NCI-H146 treated with DMSO at 0.1 percent for 48 hours (cell line): ENCODE measurements at regions not wholly inside any gene's neighbourhood (a gene's known extent, or its start where the extent isn't known, plus 50 kb on each side); places are given as distances from the start of the nearest gene placed in this dataset.
"Not testable (repeated sequence)": the region's sequence is repeated elsewhere in the genome, so short reads cannot be mapped to it uniquely, and the experiment has no call there.

Source experiments
- DNase-seq: peaks from one replicate; lab custom pipeline; 2025; ENCODE audit not compliant: unreplicated experiment; lab: John Stamatoyannopoulos, UW

- no peak for DNase-seq
Observed at GRCh38 chr14:89661392-89661791, 244.4 kb upstream of the FOXN3 start.

GRCh38 chr14:89660625-89661233 is 243.7 kb upstream of the FOXN3 start:
- DNase-seq: not testable (repeated sequence)

GRCh38 chr14:89660166-89660565 is 243.1 kb upstream of the FOXN3 start:
- no peak for DNase-seq

- no peak for DNase-seq
Observed at GRCh38 chr14:89658977-89659670, 242.1 kb upstream of the FOXN3 start.

GRCh38 chr14:89657014-89657413 is 240.0 kb upstream of the FOXN3 start:
- no peak for DNase-seq

- peak; percentile 17 for DNase-seq
Observed at GRCh38 chr14:89654998-89655397, 238.0 kb upstream of the FOXN3 start.

- DNase-seq: no peak
Observed at GRCh38 chr14:89652352-89652751, 235.3 kb upstream of the FOXN3 start.

- no peak for DNase-seq
Observed at GRCh38 chr14:89651805-89652204, 234.8 kb upstream of the FOXN3 start.

- DNase-seq: no peak
Observed at GRCh38 chr14:89650077-89650978, 233.3 kb upstream of the FOXN3 start.

- DNase-seq: no peak
Observed at GRCh38 chr14:89649451-89650075, 232.5 kb upstream of the FOXN3 start.

- DNase-seq: no peak
Observed at GRCh38 chr14:89648924-89649323, 231.9 kb upstream of the FOXN3 start.

- DNase-seq: no peak
Observed at GRCh38 chr14:89648510-89648909, 231.5 kb upstream of the FOXN3 start.

- DNase-seq: no peak
Observed at GRCh38 chr14:89646971-89647370, 229.9 kb upstream of the FOXN3 start.

GRCh38 chr14:89644641-89645040 is 227.6 kb upstream of the FOXN3 start:
- no peak for DNase-seq

GRCh38 chr14:89641495-89642175 is 224.6 kb upstream of the FOXN3 start:
- peak; percentile 26 for DNase-seq

- no peak for DNase-seq
Observed at GRCh38 chr14:89640141-89640540, 223.1 kb upstream of the FOXN3 start.

- no peak for DNase-seq
Observed at GRCh38 chr14:89639687-89640086, 222.7 kb upstream of the FOXN3 start.

GRCh38 chr14:89638891-89639290 is 221.9 kb upstream of the FOXN3 start:
- no peak for DNase-seq

- DNase-seq: no peak
Observed at GRCh38 chr14:89637581-89637980, 220.5 kb upstream of the FOXN3 start.

GRCh38 chr14:89635615-89636014 is 218.6 kb upstream of the FOXN3 start:
- DNase-seq: no peak

- DNase-seq: no peak
Observed at GRCh38 chr14:89634037-89634436, 217.0 kb upstream of the FOXN3 start.
